MM.1S (cell line): ENCODE measurements at regions not wholly inside any gene's neighbourhood (a gene's known extent, or its start where the extent isn't known, plus 50 kb on each side); places are given as distances from the start of the nearest gene placed in this dataset.

ENCODE experiments used
- DNase-seq: peaks from one replicate; pipeline ENCODE4 v3.0.0-alpha.2; 2015
- H2AFZ ChIP-seq: fragments of 300-600 bp; sonication (generic); 2 replicates; pipeline ENCODE4 v1.6.0; 2016; ENCODE audit warnings: antibody characterized with exemption, low read length
- H3F3A ChIP-seq: fragments of 300-600 bp; sonication (generic); 2 replicates; pipeline ENCODE4 v1.6.1; 2016; ENCODE audit warnings: mild to moderate bottlenecking, antibody characterized with exemption, low read length, moderate library complexity, mixed read lengths; ENCODE audit not compliant: insufficient read depth
- H3K27ac ChIP-seq: fragments of 300-600 bp; sonication (generic); 2 replicates; pipeline ENCODE4 v1.5.1; 2016; ENCODE audit warnings: mild to moderate bottlenecking, low read length
- H3K27me3 ChIP-seq: fragments of 300-600 bp; sonication (generic); replicated peaks from 2 replicates; pipeline ENCODE4 v1.6.0; 2016; ENCODE audit warnings: low read length; ENCODE audit not compliant: insufficient read depth
- H3K36me3 ChIP-seq: fragments of 300-600 bp; sonication (generic); replicated peaks from 2 replicates; pipeline ENCODE4 v1.6.1; 2016; ENCODE audit warnings: mild to moderate bottlenecking, low read length, mixed read lengths; ENCODE audit not compliant: insufficient read depth
- H3K4me1 ChIP-seq: fragments of 300-600 bp; sonication (generic); 2 replicates; pipeline ENCODE4 v1.6.1; 2016; ENCODE audit warnings: low read length, mixed read lengths
- H3K4me2 ChIP-seq: fragments of 300-600 bp; sonication (generic); 2 replicates; pipeline ENCODE4 v1.6.0; 2016; ENCODE audit warnings: low read depth, low read length
- H3K4me3 ChIP-seq: fragments of 300-600 bp; sonication (generic); 2 replicates; pipeline ENCODE4 v1.5.1; 2016; ENCODE audit warnings: low read length, mixed read lengths
- H3K79me2 ChIP-seq: fragments of 300-600 bp; sonication (generic); 2 replicates; pipeline ENCODE4 v1.6.1; 2016; ENCODE audit warnings: mixed run types, low read length, mixed read lengths
- H3K9ac ChIP-seq: fragments of 300-600 bp; sonication (generic); 2 replicates; pipeline ENCODE4 v1.6.1; 2016; ENCODE audit warnings: low read length, mixed read lengths
- H3K9me2 ChIP-seq: fragments of 300-600 bp; sonication (generic); replicated peaks from 2 replicates; pipeline ENCODE4 v1.6.1; 2016; ENCODE audit warnings: mild to moderate bottlenecking, low read length, mixed read lengths; ENCODE audit not compliant: insufficient read depth
- H3K9me3 ChIP-seq: fragments of 300-600 bp; sonication (generic); replicated peaks from 2 replicates; pipeline ENCODE4 v1.6.1; 2016; ENCODE audit warnings: mild to moderate bottlenecking, low read length, mixed read lengths; ENCODE audit not compliant: insufficient read depth
- H4K20me1 ChIP-seq: fragments of 300-600 bp; sonication (generic); 2 replicates; pipeline ENCODE4 v1.6.1; 2016; ENCODE audit warnings: mild to moderate bottlenecking, low read length, moderate library complexity, mixed read lengths; ENCODE audit not compliant: insufficient read depth
- EZH2 ChIP-seq: fragments of 300-600 bp; sonication (generic); optimal IDR thresholded peaks from 2 replicates; pipeline ENCODE3; 2017; ENCODE audit warnings: low read depth, mild to moderate bottlenecking, antibody characterized with exemption, low read length, mixed read lengths
- EZH2phosphoT487 ChIP-seq: fragments of 300-600 bp; sonication (generic); IDR thresholded peaks from 2 replicates; pipeline ENCODE4 v1.6.1; 2018; ENCODE audit warnings: antibody characterized with exemption, low read length
- TF ChIP-seq, protein P1 (sequence below): fragments of 300-600 bp; sonication (generic); IDR thresholded peaks from 2 replicates; pipeline ENCODE4 v1.5.1; 2016; ENCODE audit warnings: antibody characterized with exemption, low read length, mixed read lengths

DNA sequence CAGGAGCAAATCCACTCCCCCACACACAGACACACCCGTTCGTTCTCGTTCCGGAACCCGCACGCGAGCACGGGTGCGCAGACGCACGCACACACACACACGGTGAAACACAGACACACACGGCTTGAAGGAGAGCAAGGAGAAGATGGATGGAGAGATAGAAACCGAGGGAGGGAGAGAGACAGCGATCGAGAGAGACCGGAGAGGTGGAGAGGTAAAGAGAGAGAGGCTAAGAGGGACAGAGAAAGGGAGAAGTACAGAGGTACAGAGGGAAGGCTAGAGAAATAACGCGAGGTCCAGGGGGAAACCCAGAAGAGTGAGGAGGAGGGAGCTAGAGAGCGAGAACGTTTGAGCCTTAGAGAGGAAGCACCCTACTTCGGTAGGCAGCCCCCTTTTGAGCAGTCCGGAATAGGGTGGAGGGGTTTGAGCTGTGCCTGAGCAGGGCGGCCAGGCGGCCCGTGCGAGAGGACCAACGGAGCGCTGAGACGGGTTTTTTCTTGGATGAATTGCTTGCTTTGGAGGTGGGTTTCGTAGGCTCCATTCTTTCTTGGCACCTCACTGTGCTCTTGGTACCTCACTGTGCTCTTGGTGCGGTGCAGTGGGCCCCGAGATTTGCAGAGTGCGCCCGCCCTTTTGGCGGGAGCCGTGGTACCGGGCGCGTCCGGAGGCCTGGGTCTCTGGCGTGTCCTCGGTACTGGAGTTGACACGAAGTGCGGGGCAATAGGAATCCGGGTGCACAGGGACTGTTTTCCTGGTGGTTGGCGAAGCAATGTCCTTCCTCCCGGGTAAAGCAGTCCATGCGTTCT is 88.4 kb upstream of the RHOU start:
- Histone ChIP-seq H3K9ac (peak overlapping the region; percentile 1; the same call in 1 of the 2 replicates), H3K4me1 (no peaks in the 10 kb centered on the region), H3K9me2 (no peaks in the 10 kb centered on the region), H3K9me3 (no peaks in the 10 kb centered on the region), H3F3A (peaks cover 7% of the 10 kb centered on the region), H3K79me2 (no peaks in the 10 kb centered on the region), H3K4me2 (peak overlapping the region; percentile 75), H3K27me3 (peaks cover 20% of the 10 kb centered on the region), H4K20me1 (no peaks in the 10 kb centered on the region), H3K4me3 (peak overlapping the region; percentile 70), H2AFZ (peak overlapping the region; percentile 72), H3K36me3 (no peaks in the 10 kb centered on the region), H3K27ac (no peak overlapping the region)
- peak; percentile 31 for DNase-seq
- no peak for TF ChIP-seq EZH2
- TF ChIP-seq, protein P1, sequence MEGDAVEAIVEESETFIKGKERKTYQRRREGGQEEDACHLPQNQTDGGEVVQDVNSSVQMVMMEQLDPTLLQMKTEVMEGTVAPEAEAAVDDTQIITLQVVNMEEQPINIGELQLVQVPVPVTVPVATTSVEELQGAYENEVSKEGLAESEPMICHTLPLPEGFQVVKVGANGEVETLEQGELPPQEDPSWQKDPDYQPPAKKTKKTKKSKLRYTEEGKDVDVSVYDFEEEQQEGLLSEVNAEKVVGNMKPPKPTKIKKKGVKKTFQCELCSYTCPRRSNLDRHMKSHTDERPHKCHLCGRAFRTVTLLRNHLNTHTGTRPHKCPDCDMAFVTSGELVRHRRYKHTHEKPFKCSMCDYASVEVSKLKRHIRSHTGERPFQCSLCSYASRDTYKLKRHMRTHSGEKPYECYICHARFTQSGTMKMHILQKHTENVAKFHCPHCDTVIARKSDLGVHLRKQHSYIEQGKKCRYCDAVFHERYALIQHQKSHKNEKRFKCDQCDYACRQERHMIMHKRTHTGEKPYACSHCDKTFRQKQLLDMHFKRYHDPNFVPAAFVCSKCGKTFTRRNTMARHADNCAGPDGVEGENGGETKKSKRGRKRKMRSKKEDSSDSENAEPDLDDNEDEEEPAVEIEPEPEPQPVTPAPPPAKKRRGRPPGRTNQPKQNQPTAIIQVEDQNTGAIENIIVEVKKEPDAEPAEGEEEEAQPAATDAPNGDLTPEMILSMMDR = no peak
- TF ChIP-seq EZH2phosphoT487 = no peak

DNA sequence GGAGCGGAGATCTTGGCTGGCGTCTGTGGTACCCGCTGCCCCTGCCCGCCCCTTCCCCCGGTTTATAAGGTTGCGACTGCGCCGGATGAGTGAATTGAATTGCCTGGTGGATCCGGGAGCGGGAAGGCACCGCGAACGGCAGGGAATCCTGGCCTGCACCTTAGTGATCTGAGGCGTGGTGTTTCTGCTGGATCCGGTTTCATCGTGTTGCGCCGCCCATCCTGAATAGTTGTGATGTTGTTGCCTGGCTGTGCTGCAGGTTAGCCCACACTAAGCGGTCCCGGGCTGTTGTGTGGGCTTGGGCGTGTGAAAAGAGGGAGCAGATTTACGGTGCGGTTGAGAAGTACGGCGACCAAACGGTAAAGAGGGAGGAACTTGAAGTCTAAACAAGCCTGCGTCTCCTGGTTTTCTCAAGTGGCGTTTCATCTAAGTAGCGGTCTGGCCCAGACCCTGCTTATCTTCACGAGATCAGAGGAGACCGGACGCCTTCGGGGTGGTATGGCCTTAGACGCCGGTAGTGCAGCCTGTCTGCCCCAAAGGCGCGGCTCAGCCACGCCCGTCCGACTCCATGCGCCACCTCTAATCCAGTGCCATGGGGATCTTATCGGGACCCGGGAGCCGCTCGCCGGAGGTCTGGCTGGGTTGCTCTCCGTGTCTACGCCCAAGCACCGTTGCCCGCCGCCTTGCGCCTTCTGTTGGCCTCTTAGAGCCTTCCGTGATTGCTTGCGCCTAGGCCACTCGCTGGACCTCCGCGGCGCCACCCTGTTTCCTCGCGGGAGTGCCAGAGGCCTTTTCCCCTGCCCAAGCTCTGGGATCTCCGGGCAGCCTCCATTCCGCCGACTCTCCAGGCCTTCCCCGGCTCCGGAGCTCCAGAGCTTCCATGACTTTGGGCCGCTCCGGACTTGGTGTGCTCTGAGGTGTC is 87.5 kb upstream of the RHOU start:
- H3K36me3 ChIP-seq = no peaks in the 10 kb centered on the region

DNA sequence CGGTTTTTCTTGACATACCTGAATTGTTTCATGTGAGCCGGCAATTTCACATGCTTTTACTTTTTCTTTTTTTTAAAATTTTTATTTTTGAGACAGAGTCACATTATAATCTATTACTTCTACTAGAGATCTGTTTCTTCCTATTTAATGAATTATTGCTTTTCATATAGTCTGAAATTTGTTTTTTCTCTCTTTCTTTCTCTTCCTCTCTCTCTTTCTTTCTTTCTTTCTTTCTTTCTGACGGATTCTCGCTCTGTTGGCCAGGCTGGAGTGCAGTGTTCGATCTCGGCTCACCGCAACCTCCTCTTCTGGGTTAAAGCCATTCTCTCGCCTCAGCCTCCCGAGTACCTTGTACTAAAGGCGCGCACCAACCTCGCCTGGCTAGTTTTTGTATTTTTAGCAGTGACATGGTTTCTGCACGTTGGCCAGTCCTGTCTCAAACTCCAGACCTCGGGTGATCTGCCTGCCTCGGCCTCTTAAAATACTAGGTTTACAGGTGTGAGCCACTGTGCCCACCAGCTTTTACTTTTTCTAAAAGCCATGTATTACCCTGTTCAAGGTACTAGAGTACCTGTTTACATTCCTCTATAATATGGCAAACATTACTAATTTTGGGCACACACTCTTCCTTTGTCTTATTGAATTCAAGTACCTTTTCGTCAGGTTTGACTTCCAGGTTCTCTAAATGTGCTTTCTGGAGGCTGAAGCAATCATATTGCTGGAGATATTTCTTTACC is 86.5 kb upstream of the RHOU start:
- Histone ChIP-seq H3K9ac (no peak overlapping the region), H3F3A (peaks cover 7% of the 10 kb centered on the region), H3K4me2 (no peak overlapping the region), H4K20me1 (no peaks in the 10 kb centered on the region), H3K4me3 (no peak overlapping the region), H3K27ac (no peak overlapping the region), H3K79me2 (no peaks in the 10 kb centered on the region), H3K4me1 (no peaks in the 10 kb centered on the region), H3K36me3 (no peaks in the 10 kb centered on the region), H3K9me2 (no peaks in the 10 kb centered on the region), H3K27me3 (peaks cover 20% of the 10 kb centered on the region), H2AFZ (no peak overlapping the region), H3K9me3 (no peaks in the 10 kb centered on the region)
- TF ChIP-seq EZH2 (no peak), EZH2phosphoT487 (no peak)
- TF ChIP-seq, protein P1 = no peak
- no peak for DNase-seq

More for the DNA sequence above, 87.5 kb upstream of the RHOU start:
- no peak for DNase-seq
- H4K20me1 ChIP-seq = no peaks in the 10 kb centered on the region
- no peak overlapping the region for H3K9ac ChIP-seq
- peak overlapping the region; percentile 75 for H3K4me2 ChIP-seq
- peaks cover 20% of the 10 kb centered on the region for H3K27me3 ChIP-seq
- no peaks in the 10 kb centered on the region for H3K9me2 ChIP-seq
- H3K9me3 ChIP-seq = no peaks in the 10 kb centered on the region
- H3K4me1 ChIP-seq = no peaks in the 10 kb centered on the region
- H3K4me3 ChIP-seq = peak overlapping the region; percentile 70
- H3K79me2 ChIP-seq = no peaks in the 10 kb centered on the region
- H2AFZ ChIP-seq = peak overlapping the region; percentile 72
- TF ChIP-seq EZH2phosphoT487 (no peak), EZH2 (no peak)
- TF ChIP-seq, protein P1 = no peak
- no peak overlapping the region for H3K27ac ChIP-seq
- H3F3A ChIP-seq = peaks cover 7% of the 10 kb centered on the region
